ENCODE measurements at regions not wholly inside any gene's neighbourhood (a gene's known extent, or its start where the extent isn't known, plus 50 kb on each side); places are given as distances from the start of the nearest gene placed in this dataset.

DNA sequence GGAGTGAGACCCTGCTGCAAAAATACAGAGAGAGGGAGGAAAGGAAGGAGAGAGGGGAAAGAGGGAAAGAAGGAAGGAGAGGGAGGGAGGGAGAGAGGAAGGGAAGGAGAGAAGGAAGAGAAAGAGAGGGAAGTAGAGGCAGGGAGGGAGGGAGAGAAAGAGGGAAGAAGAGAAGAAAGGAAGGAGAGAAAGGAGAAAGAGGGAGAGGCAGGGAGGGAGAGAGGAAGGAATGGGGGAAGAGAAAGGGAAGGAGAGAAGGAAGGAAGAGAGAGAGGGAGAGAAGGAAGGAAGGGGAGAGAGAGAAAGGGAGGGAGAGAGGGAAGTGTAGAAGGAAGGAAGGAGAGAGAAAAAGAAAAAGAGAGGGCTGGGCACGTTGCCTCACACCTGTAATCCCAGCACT lies 121.7 kb downstream of the TMEM130 start:
- TF ChIP-seq, protein P1, sequence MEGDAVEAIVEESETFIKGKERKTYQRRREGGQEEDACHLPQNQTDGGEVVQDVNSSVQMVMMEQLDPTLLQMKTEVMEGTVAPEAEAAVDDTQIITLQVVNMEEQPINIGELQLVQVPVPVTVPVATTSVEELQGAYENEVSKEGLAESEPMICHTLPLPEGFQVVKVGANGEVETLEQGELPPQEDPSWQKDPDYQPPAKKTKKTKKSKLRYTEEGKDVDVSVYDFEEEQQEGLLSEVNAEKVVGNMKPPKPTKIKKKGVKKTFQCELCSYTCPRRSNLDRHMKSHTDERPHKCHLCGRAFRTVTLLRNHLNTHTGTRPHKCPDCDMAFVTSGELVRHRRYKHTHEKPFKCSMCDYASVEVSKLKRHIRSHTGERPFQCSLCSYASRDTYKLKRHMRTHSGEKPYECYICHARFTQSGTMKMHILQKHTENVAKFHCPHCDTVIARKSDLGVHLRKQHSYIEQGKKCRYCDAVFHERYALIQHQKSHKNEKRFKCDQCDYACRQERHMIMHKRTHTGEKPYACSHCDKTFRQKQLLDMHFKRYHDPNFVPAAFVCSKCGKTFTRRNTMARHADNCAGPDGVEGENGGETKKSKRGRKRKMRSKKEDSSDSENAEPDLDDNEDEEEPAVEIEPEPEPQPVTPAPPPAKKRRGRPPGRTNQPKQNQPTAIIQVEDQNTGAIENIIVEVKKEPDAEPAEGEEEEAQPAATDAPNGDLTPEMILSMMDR (conservative IDR thresholded peaks at IDR 0.05; ENCODE audit: low read depth in 2 of 2) = no peak
- TF ChIP-seq EZH2phosphoT487 (IDR thresholded peaks at IDR 0.05; ENCODE audit: unreplicated experiment) = no peak
- TF ChIP-seq POLR2AphosphoS5 (IDR thresholded peaks at IDR 0.05; ENCODE audit: low read depth) = no peak
- no peak for TF ChIP-seq EZH2 (IDR thresholded peaks at IDR 0.05; ENCODE audit: low read depth, unreplicated experiment)
- no peak for TF ChIP-seq ZNF462 (CRISPR knock-in tag; IDR thresholded peaks at IDR 0.05)
- TF ChIP-seq REST (IDR thresholded peaks at IDR 0.05; ENCODE audit: unreplicated experiment) = no peak
- TF ChIP-seq JUNB (IDR thresholded peaks at IDR 0.05; ENCODE audit: unreplicated experiment) = no peak
- TF ChIP-seq ETS1 (IDR thresholded peaks at IDR 0.05) = no peak
- no peak for TF ChIP-seq CREB1 (CRISPR knock-in tag; IDR thresholded peaks at IDR 0.05; ENCODE audit: low read depth)
- TF ChIP-seq ZNF114 (CRISPR knock-in tag; IDR thresholded peaks at IDR 0.05) = no peak
- no peak for TF ChIP-seq STAT1 (IDR thresholded peaks at IDR 0.05; ENCODE audit: unreplicated experiment)
- TF ChIP-seq NANOG (IDR thresholded peaks at IDR 0.05; ENCODE audit: borderline replicate concordance) = no peak
